ENCODE measurements at regions not wholly inside any gene's neighbourhood (a gene's known extent, or its start where the extent isn't known, plus 50 kb on each side); places are given as distances from the start of the nearest gene placed in this dataset.

GRCh38 chr10:58936364-58936763 is 240.1 kb upstream of the PHYHIPL start:
- no peak for DNase-seq

GRCh38 chr10:58937423-58937822 is 239.0 kb upstream of the PHYHIPL start:
- no peak for DNase-seq

GRCh38 chr10:58942724-58943123 is 233.7 kb upstream of the PHYHIPL start:
- no peak for DNase-seq

- DNase-seq, result no peak
These were observed 233.1 kb upstream of the PHYHIPL start for GRCh38 chr10:58943256-58943890.

- DNase-seq, result no peak
These were observed 232.5 kb upstream of the PHYHIPL start for GRCh38 chr10:58943960-58944359.

- no peak for DNase-seq
These were observed 228.1 kb upstream of the PHYHIPL start for GRCh38 chr10:58948303-58948702.

GRCh38 chr10:58950618-58951017 is 225.8 kb upstream of the PHYHIPL start:
- DNase-seq, result no peak

DNA sequence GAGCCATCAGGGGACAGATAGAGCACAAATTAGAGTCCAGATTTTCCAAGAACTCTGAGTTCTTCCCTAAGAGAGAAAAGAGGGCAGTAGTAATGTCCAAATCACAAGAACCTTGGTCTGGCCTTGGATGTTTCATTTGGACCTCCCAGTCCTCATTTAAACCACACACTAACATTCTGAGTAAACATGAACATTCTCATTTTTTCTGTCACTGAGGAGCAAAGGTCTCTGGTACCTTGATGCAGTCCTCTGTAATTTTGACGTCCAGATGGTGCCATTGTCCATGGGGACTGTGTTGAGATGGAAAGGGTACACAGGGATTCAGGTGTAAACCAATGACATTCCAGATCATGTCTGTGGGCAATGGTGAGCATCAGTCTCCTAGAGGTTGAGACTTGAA is 225.4 kb upstream of the PHYHIPL start:
- no peak for DNase-seq

DNA sequence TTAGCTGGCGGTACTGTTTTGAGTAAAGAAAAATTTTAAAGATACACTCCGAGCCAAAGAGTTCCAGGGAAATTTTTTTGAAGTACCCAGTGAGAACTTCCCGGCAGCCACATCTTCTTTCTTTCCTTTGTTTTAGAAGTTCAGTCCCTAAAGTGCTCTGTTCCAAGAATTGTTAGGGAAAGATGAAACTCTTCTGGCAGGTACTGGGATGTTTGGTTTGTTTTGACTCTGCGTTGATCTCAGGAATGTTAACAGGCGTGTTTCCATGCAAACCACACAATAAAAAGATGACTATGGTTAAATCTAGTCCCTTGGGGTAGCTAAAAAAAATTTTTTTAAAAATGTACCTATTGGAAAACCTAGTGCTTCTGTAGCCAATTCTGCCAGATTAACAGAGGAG is 224.7 kb upstream of the PHYHIPL start:
- DNase-seq, result peak; percentile 52

GRCh38 chr10:58952162-58952601 is 224.3 kb upstream of the PHYHIPL start:
- DNase-seq, result peak; percentile 49

- DNase-seq, result peak; percentile 69
These were observed 223.5 kb upstream of the PHYHIPL start for GRCh38 chr10:58952747-58953466.

DNA sequence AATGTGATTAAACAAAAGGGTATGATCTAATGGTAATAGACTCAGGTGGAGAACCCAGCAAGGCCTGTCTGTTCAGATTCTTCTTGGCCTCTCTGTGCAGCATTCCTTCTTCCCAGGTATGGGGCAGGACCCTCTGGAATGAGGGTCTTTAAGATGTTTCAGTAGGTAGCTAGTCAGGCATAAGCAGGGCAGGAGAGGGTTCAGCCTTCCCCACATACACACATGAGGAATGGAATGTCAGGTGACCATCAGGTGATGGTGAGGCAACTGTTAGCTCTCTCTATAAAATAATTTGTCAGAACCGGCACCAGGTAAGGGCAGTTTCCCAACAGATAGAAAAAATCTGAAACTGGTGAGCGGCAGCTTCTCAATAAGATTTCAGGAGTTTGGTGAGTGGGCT is 222.3 kb upstream of the PHYHIPL start:
- DNase-seq, result no peak

GRCh38 chr10:58955615-58956014 is 220.8 kb upstream of the PHYHIPL start:
- no peak for DNase-seq

DNA sequence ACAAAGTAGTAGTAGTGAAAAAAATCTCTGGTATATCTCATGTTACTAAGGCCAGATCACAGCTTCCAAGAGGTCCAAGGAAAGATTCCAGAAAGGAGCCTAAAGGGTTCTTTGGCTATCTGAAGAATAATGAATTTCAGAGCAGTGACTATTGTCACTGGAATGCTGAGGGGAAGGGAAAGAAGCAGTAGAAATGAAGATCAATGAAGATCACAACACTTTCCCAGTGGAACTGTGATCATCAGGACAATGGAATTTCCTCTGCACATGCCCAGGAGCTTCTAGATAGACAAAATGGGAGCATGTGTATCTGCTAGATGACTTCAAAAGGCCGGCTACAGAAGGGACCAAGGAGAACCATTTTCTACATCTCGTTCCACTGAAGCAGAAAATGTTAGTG is 219.5 kb upstream of the PHYHIPL start:
- DNase-seq, result no peak

- DNase-seq, result no peak
These were observed 218.9 kb upstream of the PHYHIPL start for GRCh38 chr10:58957517-58957916.

GRCh38 chr10:58963101-58963534 is 213.3 kb upstream of the PHYHIPL start:
- no peak for DNase-seq

GRCh38 chr10:58963723-58964124 is 212.7 kb upstream of the PHYHIPL start:
- peak; percentile 78 for DNase-seq

- no peak for DNase-seq
These were observed 210.6 kb upstream of the PHYHIPL start for GRCh38 chr10:58965855-58966254.

DNA sequence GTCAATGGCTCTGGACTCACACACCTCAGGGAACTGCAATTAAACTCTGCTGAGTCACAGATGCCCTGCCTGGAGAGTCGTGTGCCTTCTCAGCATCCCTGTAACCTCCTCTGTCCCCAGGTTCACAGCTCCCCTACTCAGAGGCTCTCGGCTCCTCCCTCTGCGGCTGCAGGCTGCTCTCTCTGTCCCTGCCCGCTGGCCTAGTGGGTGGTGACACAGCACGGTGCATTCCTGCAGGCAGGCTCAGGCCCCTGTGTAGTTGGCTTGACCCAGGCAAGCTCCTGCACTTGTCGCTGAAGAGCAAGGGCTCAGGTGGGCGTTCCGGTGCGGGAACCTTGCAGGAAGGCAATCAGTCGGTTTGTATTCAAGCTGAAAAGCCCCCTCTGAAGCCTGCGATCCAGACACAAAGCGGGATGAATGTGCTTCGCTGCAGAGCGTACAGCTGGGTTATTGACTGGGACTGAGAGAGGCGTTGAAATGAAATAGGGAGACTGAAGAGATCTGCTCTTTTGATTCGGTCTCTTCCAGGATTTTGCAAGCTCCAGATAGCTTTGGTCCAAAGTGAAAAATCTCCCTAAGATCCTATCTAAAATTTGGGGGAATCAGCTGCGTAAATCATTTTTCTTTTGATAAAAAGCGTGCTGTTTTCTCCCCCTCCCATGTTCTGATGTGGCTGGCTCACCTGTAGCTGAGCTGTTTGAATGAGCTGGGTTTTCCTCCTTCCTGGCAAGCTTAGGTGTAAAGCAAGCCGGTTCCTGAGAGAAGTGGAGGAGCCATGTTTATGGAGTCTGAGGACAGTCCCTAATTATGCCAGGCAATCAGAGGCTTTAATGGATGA is 208.7 kb upstream of the PHYHIPL start:
- DNase-seq, result no peak

DNA sequence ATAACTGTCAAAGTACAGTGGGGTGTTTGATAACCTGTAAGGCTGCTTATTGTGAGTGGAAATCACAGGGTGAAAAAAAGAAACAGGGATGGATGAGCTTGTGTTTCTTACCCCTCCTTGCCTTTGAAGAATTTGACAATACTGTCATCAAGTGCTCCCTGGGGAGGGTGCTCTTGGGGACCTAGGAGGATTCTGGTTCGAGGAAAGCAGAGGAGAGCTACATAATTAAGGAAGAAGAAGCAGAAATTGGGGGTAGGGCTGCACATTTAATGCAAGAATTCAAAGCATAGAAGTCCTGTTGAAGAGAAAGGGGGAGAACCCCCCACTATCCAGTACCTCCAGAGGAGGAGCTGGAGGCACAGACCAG is 208.1 kb upstream of the PHYHIPL start:
- no peak for DNase-seq

- DNase-seq, result no peak
These were observed 206.9 kb upstream of the PHYHIPL start for GRCh38 chr10:58969576-58969975.

DNA sequence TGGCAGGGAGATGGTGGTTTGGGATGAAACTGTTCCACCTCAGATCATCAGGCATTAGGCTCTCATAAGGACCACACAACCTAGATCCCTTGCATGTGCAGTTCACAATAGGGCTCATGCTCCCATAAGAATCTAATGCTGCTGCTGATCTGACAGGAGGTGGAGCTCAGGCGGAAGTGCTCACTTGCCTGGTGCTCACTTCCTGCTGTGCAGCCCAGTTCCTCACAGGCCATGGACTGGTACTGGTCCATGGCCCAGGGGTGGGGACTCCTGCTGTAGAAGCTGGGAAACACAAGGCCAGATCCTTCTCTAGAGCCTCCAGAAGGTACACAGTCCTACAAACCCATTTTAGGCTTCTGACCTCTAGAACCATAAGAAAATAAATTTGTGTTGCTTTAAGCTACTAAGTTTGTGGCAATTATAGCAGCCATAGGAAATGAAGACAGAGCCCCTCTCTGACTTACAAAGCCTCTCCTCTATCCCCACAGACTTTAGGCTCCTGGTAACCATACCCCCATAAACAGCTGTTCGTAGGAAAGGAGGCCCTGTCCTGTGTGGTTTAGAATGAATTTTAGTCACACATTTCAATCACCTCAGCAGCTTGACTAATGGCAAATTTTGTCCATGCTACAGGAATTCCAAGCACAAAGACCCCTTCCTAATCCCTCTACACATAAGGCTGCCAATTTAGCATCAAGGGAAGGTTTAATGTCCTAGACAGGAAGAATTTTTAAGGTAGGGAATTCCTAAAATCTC is 206.1 kb upstream of the PHYHIPL start:
- no peak for DNase-seq

- no peak for DNase-seq
These were observed 205.2 kb upstream of the PHYHIPL start for GRCh38 chr10:58971211-58971610.
